Tibial artery (tissue), 4 donors: ENCODE measurements at regions not wholly inside any gene's neighbourhood (a gene's known extent, or its start where the extent isn't known, plus 50 kb on each side); places are given as distances from the start of the nearest gene placed in this dataset.
"Not testable (repeated sequence)": the region's sequence is repeated elsewhere in the genome, so short reads cannot be mapped to it uniquely, and the experiment has no call there.

Experiments used
- DNase-seq, 2 donors: peaks; one replicate each; pipeline ENCODE4 v3.0.0-alpha.2; 2019
- H3K27ac ChIP-seq, 2 donors: fragments of 200-600 bp; sonication (generic) in 1 of 2; 1 replicate in 1 of 2; 2 replicates in 1 of 2; pipeline ENCODE4 v1.5.1; 2018 to 2019; ENCODE audit warnings: mild to moderate bottlenecking in 1 of 2
- H3K27me3 ChIP-seq, 2 donors: fragments of 200-600 bp; sonication (generic) in 1 of 2; one replicate each; pipeline versions ENCODE4 v1.5.1 to v1.6.0; 2016 to 2019
- H3K36me3 ChIP-seq, 3 donors: fragments of 200-600 bp; sonication (generic) in 2 of 3; one replicate each; pipeline ENCODE4 v1.5.1; 2016 to 2019; ENCODE audit warnings: mild to moderate bottlenecking in 2 of 3
- H3K4me1 ChIP-seq, 4 donors: fragments of 200-600 bp; sonication (generic) in 2 of 4; 1 replicate in 3 of 4; 2 replicates in 1 of 4; pipeline ENCODE4 v1.5.1; 2016 to 2019
- H3K4me3 ChIP-seq, 2 donors: fragments of 200-600 bp; sonication (generic) in 1 of 2; 1 replicate in 1 of 2; 2 replicates in 1 of 2; pipeline ENCODE4 v1.5.1; 2018 to 2019; ENCODE audit warnings: mild to moderate bottlenecking in 2 of 2
- H3K9me3 ChIP-seq, 3 donors: fragments of 200-600 bp; sonication (generic) in 1 of 3; one replicate each; pipeline ENCODE4 v1.5.1; 2016 to 2019
- CTCF ChIP-seq, 2 experiments: fragments of 200-600 bp in 1 of 2; fragments of 450-650 bp in 1 of 2; IDR thresholded peaks; one replicate each; pipeline ENCODE4 v1.5.1; 2017 to 2019; ENCODE audit warnings: antibody characterized with exemption in 2 of 2, mild to moderate bottlenecking in 1 of 2, moderate library complexity in 1 of 2
- intact Hi-C: fragments of 100-400 bp; cut with DNase I; formaldehyde crosslinking; loops from one replicate; pipeline ENCODE4 v1.15.0; 2023; ENCODE audit warnings: low total_unique reads

GRCh38 chr4:160562661-160563060, 1459.8 kb downstream of the RAPGEF2 start:
- intact Hi-C loops = no loop called here
- Histone ChIP-seq H3K4me1 (no peaks in the 10 kb centered on the region), H3K27ac (no peak overlapping the region), H3K36me3 (no peaks in the 10 kb centered on the region), H3K27me3 (no peaks in the 10 kb centered on the region), H3K4me3 (no peak overlapping the region), H3K9me3 (no peaks in the 10 kb centered on the region)
- no peak for DNase-seq
- TF ChIP-seq CTCF (IDR thresholded peaks at IDR 0.05) = no peak

- no peak for DNase-seq
- Histone ChIP-seq H3K27ac (no peak overlapping the region), H3K4me3 (no peak overlapping the region), H3K4me1 (no peaks in the 10 kb centered on the region), H3K36me3 (no peaks in the 10 kb centered on the region), H3K27me3 (no peaks in the 10 kb centered on the region), H3K9me3 (no peaks in the 10 kb centered on the region)
- intact Hi-C loops = no loop called here
- no peak for TF ChIP-seq CTCF (IDR thresholded peaks at IDR 0.05)
These were observed 1460.8 kb downstream of the RAPGEF2 start for GRCh38 chr4:160563552-160564282.

GRCh38 chr4:160567634-160568033, 1464.8 kb downstream of the RAPGEF2 start:
- no peak for DNase-seq
- Histone ChIP-seq H3K36me3 (no peaks in the 10 kb centered on the region), H3K27me3 (no peaks in the 10 kb centered on the region), H3K4me3 (no peak overlapping the region), H3K27ac (no peak overlapping the region), H3K9me3 (no peaks in the 10 kb centered on the region), H3K4me1 (no peaks in the 10 kb centered on the region)
- no peak for TF ChIP-seq CTCF (IDR thresholded peaks at IDR 0.05)
- intact Hi-C loops = no loop called here

GRCh38 chr4:160570271-160570670, 1467.4 kb downstream of the RAPGEF2 start:
- H3K4me3 ChIP-seq = no peak overlapping the region
- no peak for DNase-seq
- TF ChIP-seq CTCF (IDR thresholded peaks at IDR 0.05) = no peak
- no peak overlapping the region for H3K27ac ChIP-seq
- H3K4me1 ChIP-seq = no peaks in the 10 kb centered on the region
- H3K9me3 ChIP-seq = no peaks in the 10 kb centered on the region
- intact Hi-C loops = no loop called here
- H3K27me3 ChIP-seq = no peaks in the 10 kb centered on the region
- H3K36me3 ChIP-seq = no peaks in the 10 kb centered on the region

GRCh38 chr4:160574272-160574671, 1471.4 kb downstream of the RAPGEF2 start:
- intact Hi-C loops, H3K4me1 ChIP-seq, H3K36me3 ChIP-seq, H3K27ac ChIP-seq, H3K27me3 ChIP-seq, H3K9me3 ChIP-seq, DNase-seq, H3K4me3 ChIP-seq: not testable (repeated sequence)

GRCh38 chr4:160580581-160580980, 1477.7 kb downstream of the RAPGEF2 start:
- Histone ChIP-seq H3K4me1 (no peaks in the 10 kb centered on the region), H3K4me3 (no peak overlapping the region), H3K36me3 (no peaks in the 10 kb centered on the region), H3K9me3 (no peaks in the 10 kb centered on the region), H3K27ac (no peak overlapping the region), H3K27me3 (no peaks in the 10 kb centered on the region)
- DNase-seq = no peak
- intact Hi-C loops = no loop called here
- no peak for TF ChIP-seq CTCF (IDR thresholded peaks at IDR 0.05)
